Loucy (cell line): ENCODE measurements at regions not wholly inside any gene's neighbourhood (a gene's known extent, or its start where the extent isn't known, plus 50 kb on each side); places are given as distances from the start of the nearest gene placed in this dataset.

ENCODE experiments used
- CTCF ChIP-seq: fragments of 200-600 bp; sonication (generic); conservative IDR thresholded peaks from 2 replicates; pipeline ENCODE4 v1.5.1; 2014; ENCODE audit warnings: mild to moderate bottlenecking, antibody characterized with exemption, low read length
- EZH2phosphoT487 ChIP-seq: fragments of 200-600 bp; IDR thresholded peaks from 2 replicates; pipeline ENCODE4 v1.6.1; 2018; ENCODE audit warnings: antibody characterized with exemption, mild to moderate bottlenecking, moderate library complexity, borderline replicate concordance

GRCh38 chr9:13994240-13994639 lies 319.7 kb downstream of the NFIB start:
- no peak for TF ChIP-seq CTCF
- TF ChIP-seq EZH2phosphoT487: no peak
